A673 (cell line): ENCODE measurements at regions not wholly inside any gene's neighbourhood (a gene's known extent, or its start where the extent isn't known, plus 50 kb on each side); places are given as distances from the start of the nearest gene placed in this dataset.

ENCODE experiments used
- EZH2 ChIP-seq: fragments of 200-600 bp; sonication (generic); IDR thresholded peaks from 2 replicates; pipeline ENCODE4 v1.6.1; 2017; ENCODE audit warnings: borderline replicate concordance, low read depth, mild to moderate bottlenecking, mixed read lengths, antibody characterized with exemption, low read length; ENCODE audit not compliant: poor library complexity, severe bottlenecking
- TF ChIP-seq, protein P1 (sequence below): fragments of 300-800, 200-600 bp; sonication (generic); conservative IDR thresholded peaks from 2 replicates; pipeline ENCODE4 v1.5.1; 2017; ENCODE audit warnings: low read depth, mild to moderate bottlenecking, antibody characterized with exemption, low read length, moderate library complexity, mixed read lengths

GRCh38 chr14:97748616-97749015, 951.4 kb downstream of the VRK1 start:
- TF ChIP-seq, protein P1, sequence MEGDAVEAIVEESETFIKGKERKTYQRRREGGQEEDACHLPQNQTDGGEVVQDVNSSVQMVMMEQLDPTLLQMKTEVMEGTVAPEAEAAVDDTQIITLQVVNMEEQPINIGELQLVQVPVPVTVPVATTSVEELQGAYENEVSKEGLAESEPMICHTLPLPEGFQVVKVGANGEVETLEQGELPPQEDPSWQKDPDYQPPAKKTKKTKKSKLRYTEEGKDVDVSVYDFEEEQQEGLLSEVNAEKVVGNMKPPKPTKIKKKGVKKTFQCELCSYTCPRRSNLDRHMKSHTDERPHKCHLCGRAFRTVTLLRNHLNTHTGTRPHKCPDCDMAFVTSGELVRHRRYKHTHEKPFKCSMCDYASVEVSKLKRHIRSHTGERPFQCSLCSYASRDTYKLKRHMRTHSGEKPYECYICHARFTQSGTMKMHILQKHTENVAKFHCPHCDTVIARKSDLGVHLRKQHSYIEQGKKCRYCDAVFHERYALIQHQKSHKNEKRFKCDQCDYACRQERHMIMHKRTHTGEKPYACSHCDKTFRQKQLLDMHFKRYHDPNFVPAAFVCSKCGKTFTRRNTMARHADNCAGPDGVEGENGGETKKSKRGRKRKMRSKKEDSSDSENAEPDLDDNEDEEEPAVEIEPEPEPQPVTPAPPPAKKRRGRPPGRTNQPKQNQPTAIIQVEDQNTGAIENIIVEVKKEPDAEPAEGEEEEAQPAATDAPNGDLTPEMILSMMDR, result no peak
- TF ChIP-seq EZH2, result no peak
